ENCODE measurements at regions not wholly inside any gene's neighbourhood (a gene's known extent, or its start where the extent isn't known, plus 50 kb on each side); places are given as distances from the start of the nearest gene placed in this dataset.
"Not testable (repeated sequence)": the region's sequence is repeated elsewhere in the genome, so short reads cannot be mapped to it uniquely, and the experiment has no call there.

DNA sequence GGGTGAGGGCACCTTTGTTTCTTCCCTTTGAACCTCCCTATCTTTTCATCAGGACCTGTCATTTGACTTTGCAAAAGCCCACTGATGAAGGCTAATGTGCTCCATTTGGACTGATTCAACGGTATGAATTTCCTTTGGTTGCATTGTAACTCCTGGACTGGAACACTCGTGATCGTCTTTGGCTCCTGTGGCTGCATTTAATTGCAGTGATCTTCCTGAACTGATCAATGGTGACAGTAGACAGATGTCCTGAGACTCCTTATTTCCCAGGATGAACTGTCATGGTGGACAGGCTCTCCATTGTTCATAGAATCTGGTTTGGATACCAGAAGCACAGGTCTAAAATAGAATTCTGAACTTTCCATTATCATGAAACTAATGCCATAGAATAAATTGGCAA is 224.8 kb upstream of the GAP43 start:
- no peak for DNase-seq

DNA sequence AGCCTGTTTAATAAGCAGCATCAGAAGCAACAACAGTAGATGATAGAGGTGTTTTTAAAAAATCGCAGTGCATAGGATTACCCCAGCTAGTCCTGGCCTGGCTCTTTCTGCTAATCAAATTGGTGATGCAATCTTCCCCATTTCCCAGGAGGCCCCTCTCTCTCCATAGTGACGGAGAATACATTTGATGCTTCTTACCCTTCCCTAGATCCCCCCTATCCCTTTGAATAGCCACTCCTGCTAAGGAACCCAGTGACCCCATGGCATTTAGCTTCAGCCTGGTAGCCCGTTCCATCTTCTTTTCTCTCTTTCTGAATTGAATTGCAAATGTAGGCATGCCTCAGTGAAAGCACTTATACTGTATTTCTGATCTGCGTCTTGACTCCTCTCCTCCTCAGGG is 223.6 kb upstream of the GAP43 start:
- DNase-seq: no peak

DNA sequence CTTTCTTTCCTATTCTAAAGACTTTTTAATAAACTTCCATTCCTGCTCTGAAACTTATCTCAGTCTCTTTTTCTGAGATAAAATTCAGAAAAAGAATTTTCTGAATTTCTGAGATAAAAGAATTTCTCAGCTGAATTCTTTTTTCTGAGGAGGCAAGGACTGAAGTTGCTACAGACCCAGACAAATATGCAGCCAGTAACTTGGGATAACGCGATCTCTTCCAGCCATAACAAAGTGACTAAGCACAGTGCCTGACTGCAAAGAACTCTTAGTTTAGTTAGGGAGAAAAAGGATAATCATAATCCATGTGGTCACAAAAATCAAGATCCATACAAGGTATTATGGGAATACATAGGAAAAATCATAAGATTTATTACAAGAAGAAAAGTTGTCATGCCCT is 222.0 kb upstream of the GAP43 start:
- DNase-seq: no peak

DNA sequence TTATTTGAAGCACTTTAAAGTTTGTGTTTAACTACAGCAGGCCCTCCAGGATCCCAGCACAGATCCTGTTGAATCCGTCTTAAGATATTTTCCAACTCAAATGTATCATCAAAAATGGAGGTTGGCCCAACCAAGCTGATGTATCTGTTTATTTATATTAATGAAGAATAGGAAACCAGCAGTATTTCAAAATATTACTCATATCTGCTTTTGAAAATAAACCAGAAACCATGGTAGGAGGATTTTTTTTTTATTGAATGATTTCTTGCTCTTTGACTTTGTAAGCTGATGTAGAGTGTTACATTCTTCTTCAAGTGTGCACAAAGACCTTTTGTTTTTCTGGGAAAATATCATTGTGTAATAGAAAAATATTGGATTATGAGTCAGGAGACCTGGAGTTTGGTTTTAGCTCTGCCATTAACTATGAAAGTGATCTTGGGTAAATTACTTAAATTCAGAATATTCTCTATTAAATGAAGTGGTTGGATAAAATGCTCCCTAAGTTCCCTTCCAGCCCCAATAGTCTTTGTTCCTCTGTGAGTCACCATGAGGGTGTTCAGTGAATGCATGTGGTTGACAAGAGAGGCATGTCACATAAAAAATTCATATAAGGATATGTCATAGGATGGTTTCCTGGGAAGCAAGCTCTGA is 221.3 kb upstream of the GAP43 start:
- no peak for DNase-seq

DNA sequence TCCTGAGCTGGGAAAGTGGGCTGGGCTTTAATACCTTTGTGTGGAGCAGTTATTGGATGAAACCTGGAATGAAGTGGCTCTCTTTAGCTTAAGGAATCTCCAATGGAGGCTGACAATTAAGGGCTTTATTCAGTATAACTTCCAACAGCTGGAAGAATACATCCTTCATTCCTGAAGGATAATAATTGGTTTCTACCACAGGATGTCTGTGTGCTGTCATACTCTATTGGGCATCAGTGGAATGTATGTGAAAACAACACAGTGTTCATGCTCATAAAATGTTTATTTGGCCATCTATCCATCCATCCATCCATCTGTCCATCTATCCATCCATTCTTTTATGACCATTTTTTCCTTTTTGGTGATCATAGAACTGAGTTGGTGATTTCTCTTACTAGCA is 220.7 kb upstream of the GAP43 start:
- no peak for DNase-seq

DNA sequence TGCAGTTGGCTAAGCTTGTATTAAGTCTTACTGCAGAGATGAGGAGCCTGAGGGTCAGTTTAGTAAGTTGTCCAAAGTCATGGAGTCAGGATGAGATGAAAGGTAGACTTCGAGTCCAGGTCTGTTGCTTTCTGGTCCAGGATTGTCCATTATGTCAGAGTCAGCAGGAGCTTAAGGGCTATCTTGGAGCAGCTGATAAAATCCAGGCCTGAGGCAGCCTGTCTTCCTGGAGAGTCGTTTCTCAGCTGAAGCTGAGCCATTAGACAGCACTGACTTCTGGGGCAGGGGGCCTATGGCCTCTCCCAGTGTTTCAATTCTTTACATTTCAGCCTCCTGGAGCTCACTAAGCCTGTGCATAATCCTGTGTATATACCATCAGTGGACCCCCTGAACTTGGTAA is 219.5 kb upstream of the GAP43 start:
- no peak for DNase-seq

DNA sequence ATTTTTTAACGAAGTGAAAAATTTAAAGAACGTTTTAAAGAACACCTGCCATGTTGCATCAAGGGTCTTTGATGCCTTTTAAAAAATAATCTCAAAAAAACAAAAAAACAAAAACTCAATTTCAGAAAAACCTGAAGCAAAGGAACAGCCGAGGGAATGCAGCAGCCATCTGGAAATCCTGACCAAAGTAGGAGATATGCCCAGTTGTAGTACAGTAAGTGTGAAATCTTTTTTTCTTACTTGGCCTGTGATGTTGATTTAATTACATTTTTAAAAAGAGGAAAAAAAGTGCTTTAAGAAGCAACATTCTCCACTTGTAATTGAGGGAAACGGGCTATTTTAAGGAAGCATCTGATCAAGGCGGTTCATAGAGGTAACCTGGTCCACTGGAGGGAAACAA is 213.7 kb upstream of the GAP43 start:
- no peak for DNase-seq

DNA sequence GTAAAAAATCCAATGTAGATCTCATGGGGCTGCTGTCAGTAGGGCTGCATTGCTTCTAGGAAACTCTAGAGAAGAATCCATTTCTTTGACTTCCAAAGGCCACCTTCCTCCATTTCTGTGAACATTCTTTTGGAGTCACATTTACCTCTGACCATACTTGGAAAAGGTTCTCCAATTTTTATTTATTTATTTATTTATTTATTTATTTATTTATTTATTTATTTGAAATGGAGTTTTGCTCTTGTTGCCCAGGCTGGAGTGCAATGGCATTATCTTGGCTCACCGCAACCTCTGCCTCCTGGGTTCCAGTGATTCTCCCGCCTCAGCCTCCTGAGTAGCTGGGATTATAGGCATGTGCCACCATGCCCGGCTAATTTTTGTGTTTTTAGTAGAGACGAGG is 208.7 kb upstream of the GAP43 start:
- DNase-seq: not testable (repeated sequence)

DNA sequence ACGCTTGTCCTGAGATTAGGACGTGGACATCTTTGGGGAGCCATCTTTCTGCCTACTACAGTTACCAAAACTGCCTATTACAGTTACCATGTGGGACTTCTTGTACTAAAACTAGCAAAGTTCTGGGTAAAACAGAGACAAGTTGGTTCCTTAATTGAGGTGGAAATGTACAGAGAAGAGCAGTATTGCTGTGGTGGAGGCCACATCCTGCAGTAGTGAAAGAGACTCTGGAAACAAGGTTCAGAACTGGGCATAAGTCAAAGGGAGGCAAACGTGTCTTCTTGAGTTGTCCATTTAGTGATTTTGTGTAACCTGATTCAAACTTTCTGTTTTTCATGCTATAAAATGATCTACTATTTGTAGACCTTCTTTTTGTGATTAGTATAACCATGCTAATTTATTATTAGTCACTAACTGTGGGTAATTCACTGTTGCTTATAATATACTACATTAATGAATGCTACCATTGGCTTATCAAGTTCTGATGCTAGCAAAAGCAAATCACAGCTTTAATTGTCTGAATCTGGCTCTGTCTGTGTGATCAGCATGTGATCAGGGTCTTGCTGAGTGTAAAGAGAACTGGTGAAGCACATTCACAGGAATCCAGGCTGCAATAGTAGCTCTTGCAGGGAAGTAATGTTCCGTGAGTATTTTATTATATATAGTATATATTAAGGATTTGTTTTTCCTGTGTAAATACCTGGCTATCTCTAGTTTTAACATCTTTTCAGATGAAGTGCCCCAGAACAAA is 207.9 kb upstream of the GAP43 start:
- DNase-seq: no peak

DNA sequence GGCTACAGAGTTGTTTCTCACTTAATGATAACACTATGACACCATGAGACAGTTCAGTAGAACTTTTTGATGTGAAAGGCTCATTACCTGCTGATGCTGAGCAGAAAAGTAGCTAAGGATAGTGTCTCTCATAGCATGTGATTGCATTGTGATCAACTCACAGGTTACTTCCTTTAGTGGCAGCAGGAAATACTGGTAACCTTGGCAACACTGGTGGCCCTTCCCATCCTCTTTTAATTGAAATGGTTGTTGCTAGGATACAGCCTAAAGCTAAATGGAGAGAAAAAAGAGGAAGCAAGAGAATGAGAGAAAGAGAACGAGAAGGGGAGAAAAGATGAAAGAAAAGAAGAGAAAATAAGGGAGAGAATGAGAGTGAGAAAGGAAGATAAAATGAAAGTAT is 204.7 kb upstream of the GAP43 start:
- peak; percentile 29 to 67 for DNase-seq

DNA sequence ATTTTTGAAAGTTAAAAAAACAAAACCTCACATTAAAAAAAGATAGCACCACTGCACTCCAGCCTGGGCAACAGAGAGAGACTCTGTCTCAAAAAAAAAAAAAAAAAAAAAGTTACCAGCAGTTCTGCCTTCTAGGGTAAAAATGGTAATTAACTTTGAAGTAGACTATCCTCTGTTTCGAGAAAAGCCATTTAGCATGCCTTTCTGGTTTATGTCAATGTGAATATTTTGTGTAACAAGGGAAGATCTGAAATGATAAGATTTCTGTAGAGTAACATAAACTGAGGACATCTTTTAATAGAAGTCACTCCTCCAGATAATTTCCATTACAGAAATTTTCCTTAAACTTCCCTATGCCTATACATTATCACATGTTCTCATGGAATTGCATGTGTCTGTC is 203.2 kb upstream of the GAP43 start:
- no peak for DNase-seq

DNA sequence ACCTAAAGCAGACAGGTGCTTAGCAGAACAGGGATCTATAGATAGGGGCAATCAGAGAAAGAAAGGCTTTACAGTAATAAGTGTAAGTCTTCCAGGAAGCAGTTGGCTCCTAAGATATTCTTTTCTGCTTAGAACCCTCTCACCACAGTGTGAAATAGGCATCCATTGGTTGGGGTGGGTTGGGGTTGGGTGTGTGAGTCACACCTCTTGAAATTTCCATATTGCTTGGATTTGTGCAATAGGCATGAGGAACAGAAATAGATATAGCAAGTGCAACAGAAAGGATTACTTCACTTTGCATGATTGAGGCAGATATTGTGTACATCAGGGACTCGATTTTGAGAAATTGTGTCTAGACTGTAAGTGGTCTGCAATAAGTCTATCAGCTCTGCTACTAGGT is 200.1 kb upstream of the GAP43 start:
- DNase-seq: no peak

DNA sequence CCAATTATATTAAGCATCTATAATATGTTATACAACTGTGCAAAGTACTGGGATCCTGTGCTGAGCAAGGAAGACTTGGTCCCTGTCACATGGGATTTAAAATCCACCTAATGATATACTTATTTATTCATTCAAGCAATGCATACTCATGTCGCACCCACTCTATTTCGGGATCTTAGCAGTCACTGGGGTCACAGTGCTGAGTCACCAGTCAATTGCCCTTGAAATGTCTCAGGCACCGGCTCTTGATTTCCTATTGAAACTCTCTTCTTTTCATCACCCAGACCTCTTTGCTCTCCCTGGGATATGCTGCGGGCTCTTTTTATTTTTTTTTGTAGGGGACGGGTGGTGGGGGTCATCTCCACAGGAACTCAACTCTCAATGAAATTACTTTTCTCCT is 194.5 kb upstream of the GAP43 start:
- DNase-seq: no peak

DNA sequence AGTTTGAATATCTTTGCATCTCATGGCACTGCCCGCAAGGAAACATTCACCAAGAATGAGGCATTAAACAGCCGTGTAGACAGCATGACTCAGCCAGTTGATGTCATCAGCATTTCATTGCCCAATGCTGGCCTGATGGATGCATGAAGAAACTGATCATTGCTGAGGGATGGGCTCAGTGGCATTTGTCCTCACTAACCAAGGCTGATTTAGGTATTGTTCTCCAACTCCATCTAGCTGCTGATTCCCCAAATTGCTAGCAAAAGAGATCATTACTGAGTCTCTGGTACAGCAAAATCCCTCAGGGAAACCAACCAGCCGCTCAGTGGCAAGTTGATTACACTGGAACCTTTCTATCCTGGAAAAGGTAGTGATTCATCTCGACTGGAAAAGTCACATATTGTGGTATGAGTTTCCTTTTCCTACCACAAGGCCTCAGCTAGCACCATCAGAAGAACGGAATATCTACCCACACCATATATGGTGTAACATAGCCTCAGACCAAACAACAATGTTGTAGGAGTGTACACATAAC is 186.5 kb upstream of the GAP43 start:
- DNase-seq: peak in 1 of 2 experiments; percentile 8

DNA sequence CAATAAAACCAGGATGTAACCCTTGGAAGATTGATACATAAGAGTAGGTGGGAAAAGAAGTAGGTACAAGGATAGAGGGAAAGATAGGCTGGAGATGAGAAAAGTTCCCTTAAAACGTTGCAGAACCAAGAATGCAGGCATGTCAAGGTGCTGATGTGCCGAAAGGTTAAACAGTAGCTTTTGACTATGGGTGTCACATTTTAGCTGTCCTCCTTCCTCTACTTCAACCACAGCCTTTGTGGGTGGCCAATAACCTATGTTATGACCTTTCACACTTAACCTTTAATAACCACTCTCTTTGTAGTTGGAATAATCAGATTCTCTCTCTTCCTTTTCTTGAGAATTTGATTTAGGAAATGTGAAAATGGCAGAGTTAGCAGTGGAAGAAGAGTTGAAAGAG is 184.5 kb upstream of the GAP43 start:
- DNase-seq: no peak

DNA sequence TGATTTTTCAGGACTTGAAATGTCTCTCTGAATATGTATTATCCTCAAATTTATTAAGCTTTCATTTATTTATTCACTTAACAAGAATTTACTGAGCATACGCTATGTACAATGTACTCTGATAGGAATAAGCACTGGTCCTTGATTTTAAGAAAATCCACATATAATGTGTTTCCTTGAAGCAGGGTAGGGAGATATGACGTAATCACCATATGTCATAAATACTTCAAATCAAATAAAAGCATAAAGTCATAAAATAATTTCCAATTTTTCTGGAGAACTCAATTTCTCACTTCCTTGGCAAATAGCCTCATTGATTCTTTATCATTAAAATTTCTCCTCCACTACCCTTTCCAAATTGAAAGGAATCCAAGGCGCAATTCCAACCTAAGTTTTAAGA is 177.8 kb upstream of the GAP43 start:
- DNase-seq: no peak

DNA sequence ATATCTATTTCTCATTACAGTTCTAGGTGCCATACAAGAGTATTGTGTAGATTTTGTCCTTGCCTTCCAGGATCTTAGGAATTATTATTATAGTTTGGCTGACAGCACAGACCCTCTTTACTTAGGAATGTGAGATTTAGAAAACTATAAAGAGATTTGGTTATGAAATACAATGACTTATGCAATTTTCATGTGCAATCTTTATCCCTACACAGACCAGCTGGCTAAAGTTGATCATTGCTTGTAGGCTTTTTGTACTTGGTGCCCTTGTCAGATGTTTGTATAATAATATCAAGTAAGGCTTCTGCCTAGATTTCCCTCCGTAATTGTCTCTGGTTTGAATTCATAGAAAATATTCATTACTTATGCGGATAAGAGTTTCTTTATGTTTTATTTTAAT is 174.5 kb upstream of the GAP43 start:
- DNase-seq: no peak

DNA sequence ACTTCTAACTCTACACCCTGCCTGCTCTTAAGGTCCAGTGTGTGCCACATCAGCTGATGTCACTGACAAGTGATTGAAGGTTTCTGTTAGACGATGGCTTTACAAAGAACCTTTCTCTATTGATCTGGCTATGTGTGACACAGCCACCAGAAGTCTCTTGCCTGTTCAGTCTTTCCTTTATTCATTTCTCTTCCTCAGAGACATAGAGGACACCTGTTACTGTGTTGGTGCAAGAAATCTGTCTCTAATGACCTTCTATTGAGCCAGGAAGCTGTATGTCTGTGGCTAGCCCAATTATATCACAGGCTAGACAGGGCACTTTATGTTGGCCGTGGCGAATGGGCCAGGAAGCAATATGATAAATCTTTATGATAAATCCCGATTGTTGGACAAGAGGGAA is 173.3 kb upstream of the GAP43 start:
- no peak for DNase-seq

DNA sequence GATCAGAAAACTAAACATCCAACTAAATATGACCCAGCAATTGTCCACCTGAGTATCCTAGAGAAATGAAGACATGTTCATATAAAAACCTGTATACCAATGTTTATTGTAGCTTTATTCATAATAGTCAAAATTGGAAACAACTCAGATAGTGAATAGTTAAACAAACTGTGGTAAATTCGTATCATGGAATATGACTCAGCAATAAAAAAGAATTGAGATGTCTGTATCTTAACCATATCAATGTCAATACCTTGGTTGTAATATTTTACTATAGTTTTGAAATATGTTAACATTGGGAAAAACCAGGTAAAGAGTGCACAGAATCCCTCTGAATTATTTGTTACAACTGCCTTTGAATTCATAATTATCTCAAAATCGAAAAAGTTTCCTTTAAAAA is 159.3 kb upstream of the GAP43 start:
- DNase-seq: no peak

DNA sequence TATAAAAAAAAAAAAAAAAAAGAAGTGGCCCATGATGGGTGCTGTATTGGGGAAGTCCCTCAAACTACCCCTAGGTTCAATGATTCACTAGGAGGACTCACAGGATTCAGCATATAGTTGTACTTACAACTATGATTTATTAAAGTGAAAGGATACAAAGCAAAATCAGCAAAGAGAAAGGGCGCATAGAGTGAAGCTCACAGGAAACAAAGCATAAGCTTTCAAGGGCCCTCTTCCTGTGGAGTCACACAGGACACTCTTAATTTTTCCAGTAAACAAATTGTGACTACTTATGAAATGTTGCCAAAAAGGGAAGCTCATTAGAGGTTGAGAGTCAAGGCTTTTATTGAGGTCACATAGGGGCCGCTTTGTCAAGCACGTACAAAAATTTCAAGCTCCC is 153.7 kb upstream of the GAP43 start:
- no peak for DNase-seq

DNA sequence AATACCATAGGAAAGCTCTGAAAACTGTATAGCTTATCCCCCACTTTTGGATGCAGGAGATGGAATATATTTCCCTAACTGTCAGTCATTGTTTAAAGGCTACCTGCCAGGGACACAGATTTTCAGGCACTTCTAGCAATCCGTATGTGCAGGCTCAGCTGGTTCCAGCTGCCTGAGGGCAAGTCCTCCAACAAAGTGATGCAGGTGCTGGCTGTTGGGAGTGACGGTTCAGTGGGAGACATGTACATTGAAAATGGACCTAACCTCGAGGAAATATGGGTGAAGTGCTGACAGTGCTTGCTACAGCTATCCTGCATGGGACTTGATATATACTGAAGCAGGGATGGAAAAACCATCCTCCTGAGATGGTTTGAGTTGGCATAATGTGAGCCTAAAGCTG is 153.1 kb upstream of the GAP43 start:
- no peak for DNase-seq

DNA sequence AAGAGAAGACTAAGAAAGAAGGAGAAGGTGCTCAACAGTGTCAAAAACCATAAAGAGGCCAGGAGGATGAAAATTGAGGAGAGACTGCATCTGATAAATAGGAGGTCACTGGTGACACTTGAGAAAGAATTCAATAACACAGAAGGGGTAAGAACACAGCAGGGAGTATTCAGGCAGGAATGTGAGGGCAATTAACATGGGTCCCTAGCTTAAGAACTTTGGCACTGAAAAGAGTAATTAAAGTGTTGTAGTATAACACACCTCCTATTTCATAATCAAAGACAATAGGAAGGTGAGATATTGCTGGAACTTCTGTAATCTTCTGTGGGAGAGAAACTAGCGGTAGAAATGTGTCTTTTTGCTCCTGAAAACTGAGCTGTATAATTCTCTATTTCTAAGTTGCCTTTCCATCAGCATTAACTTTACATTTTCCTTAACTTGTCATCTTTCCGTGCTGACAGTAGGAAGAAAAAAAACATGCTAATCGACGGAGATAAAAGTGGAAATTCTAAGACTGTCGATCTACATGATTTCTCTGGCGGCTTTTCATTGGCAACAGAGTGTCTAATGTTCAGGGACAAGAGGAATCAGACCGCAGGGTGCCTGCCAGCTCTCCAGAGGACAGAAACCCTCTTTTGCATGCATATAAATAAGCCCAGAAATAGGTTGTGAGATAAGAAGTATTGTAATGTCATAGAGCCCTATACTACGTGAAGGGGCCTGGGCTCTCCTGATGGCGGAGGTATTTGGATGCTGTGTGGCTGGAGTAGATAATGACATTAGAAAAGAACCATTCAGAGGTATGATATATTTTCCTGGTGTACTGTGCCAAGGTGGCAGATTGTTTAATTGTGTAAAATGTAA is 147.9 kb upstream of the GAP43 start:
- DNase-seq: no peak

DNA sequence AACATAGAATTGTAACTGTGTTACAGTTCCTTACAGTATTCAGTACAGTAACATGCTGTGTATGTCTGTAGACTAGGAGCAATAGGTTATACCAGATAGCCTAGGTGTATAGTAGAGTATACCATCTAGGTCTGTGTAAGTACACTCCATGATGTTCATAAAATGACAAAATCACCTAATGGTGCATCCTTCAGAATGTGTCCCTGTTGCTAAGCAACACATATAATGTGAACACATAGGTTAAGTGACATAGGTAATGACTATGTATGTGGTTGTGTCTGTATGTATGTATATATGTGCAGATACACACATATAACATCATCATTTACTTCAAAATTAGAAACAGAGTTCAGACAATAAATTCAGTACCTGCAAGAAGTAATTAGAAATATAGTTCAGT is 146.8 kb upstream of the GAP43 start:
- no peak for DNase-seq

DNA sequence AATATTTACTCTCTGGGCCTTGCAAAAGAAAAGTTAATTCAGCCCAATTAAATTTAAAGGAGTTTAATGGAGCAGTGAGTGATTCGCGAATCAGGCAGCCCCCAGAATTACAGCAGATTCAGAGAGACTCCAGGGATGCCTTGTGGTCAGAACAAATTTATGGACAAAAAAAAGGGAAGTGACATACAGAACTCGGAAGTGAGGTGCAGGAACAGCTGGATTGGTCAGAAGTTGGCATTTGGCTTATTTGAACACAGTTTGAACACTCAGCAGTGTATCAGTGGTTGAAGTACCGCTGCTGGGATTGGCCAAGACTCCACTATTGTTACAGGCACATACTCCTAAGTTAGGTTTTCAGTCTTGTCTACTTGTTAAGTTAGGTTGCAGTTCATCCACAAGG is 145.0 kb upstream of the GAP43 start:
- DNase-seq: no peak
